ENCODE measurements at regions not wholly inside any gene's neighbourhood (a gene's known extent, or its start where the extent isn't known, plus 50 kb on each side); places are given as distances from the start of the nearest gene placed in this dataset.

- peak; percentile 33 for DNase-seq (ENCODE audit: low read depth)
- H3K4me3 ChIP-seq (ENCODE audit: low read length), result no peak overlapping the region
- TF ChIP-seq CTCF (IDR thresholded peaks at IDR 0.05; ENCODE audit: insufficient read depth, low read depth, low read length, missing control alignments), result no peak
Observed at GRCh38 chr2:212683346-212684097, 144.9 kb upstream of the ERBB4 start.

- H3K4me3 ChIP-seq (ENCODE audit: low read length), result no peak overlapping the region
- no peak for DNase-seq (ENCODE audit: low read depth)
- no peak for TF ChIP-seq CTCF (IDR thresholded peaks at IDR 0.05; ENCODE audit: insufficient read depth, low read depth, low read length, missing control alignments)
Observed at GRCh38 chr2:212682937-212683336, 144.3 kb upstream of the ERBB4 start.

GRCh38 chr2:212677466-212677865 is 138.9 kb upstream of the ERBB4 start:
- TF ChIP-seq CTCF (IDR thresholded peaks at IDR 0.05; ENCODE audit: insufficient read depth, low read depth, low read length, missing control alignments), result no peak
- no peak for DNase-seq (ENCODE audit: low read depth)
- H3K4me3 ChIP-seq (ENCODE audit: low read length), result no peak overlapping the region

- H3K4me3 ChIP-seq (ENCODE audit: low read length), result no peak overlapping the region
- DNase-seq (ENCODE audit: low read depth), result no peak
- TF ChIP-seq CTCF (IDR thresholded peaks at IDR 0.05; ENCODE audit: insufficient read depth, low read depth, low read length, missing control alignments), result no peak
Observed at GRCh38 chr2:212672186-212672585, 133.6 kb upstream of the ERBB4 start.

- DNase-seq (ENCODE audit: low read depth), result peak; percentile 60
- no peak overlapping the region for H3K4me3 ChIP-seq (ENCODE audit: low read length)
- no peak for TF ChIP-seq CTCF (IDR thresholded peaks at IDR 0.05; ENCODE audit: insufficient read depth, low read depth, low read length, missing control alignments)
Observed at GRCh38 chr2:212669761-212670160, 131.2 kb upstream of the ERBB4 start.

- no peak for DNase-seq (ENCODE audit: low read depth)
- no peak for TF ChIP-seq CTCF (IDR thresholded peaks at IDR 0.05; ENCODE audit: insufficient read depth, low read depth, low read length, missing control alignments)
- H3K4me3 ChIP-seq (ENCODE audit: low read length), result no peak overlapping the region
Observed at GRCh38 chr2:212667751-212668316, 129.2 kb upstream of the ERBB4 start.

GRCh38 chr2:212665948-212666347 is 127.3 kb upstream of the ERBB4 start:
- H3K4me3 ChIP-seq (ENCODE audit: low read length), result no peak overlapping the region
- DNase-seq (ENCODE audit: low read depth), result no peak
- no peak for TF ChIP-seq CTCF (IDR thresholded peaks at IDR 0.05; ENCODE audit: insufficient read depth, low read depth, low read length, missing control alignments)

Data from epithelial cell of esophagus (primary cell).